ENCODE measurements at regions not wholly inside any gene's neighbourhood (a gene's known extent, or its start where the extent isn't known, plus 50 kb on each side); places are given as distances from the start of the nearest gene placed in this dataset.
"Not testable (repeated sequence)": the region's sequence is repeated elsewhere in the genome, so short reads cannot be mapped to it uniquely, and the experiment has no call there.

- no peak for DNase-seq (ENCODE audit: low read depth)
Measured at GRCh38 chr12:129959889-129960288, 56.1 kb upstream of the TMEM132D start.

GRCh38 chr12:129961091-129961490, 57.3 kb upstream of the TMEM132D start:
- no peak for DNase-seq (ENCODE audit: low read depth)

GRCh38 chr12:129961856-129962255, 58.0 kb upstream of the TMEM132D start:
- no peak for DNase-seq (ENCODE audit: low read depth)

GRCh38 chr12:129964300-129964699, 60.5 kb upstream of the TMEM132D start:
- DNase-seq (ENCODE audit: low read depth) = no peak

- DNase-seq (ENCODE audit: low read depth) = no peak
Measured at GRCh38 chr12:129964826-129965457, 61.1 kb upstream of the TMEM132D start.

- DNase-seq (ENCODE audit: low read depth) = no peak
Measured at GRCh38 chr12:129966146-129966995, 62.5 kb upstream of the TMEM132D start.

GRCh38 chr12:129971721-129972120, 67.9 kb upstream of the TMEM132D start:
- DNase-seq (ENCODE audit: low read depth) = no peak

GRCh38 chr12:129973236-129973961, 69.6 kb upstream of the TMEM132D start:
- DNase-seq (ENCODE audit: low read depth) = no peak

- DNase-seq (ENCODE audit: low read depth) = no peak
Measured at GRCh38 chr12:129984106-129984505, 80.3 kb upstream of the TMEM132D start.

GRCh38 chr12:129987841-129988240, 84.0 kb upstream of the TMEM132D start:
- DNase-seq (ENCODE audit: low read depth) = no peak

GRCh38 chr12:129994634-129995033, 90.8 kb upstream of the TMEM132D start:
- no peak for DNase-seq (ENCODE audit: low read depth)

GRCh38 chr12:129997239-129997638, 93.4 kb upstream of the TMEM132D start:
- DNase-seq (ENCODE audit: low read depth) = no peak

GRCh38 chr12:130004310-130004877, 100.6 kb upstream of the TMEM132D start:
- not testable (repeated sequence) for DNase-seq (ENCODE audit: low read depth)

GRCh38 chr12:130007771-130008170, 103.9 kb upstream of the TMEM132D start:
- no peak for DNase-seq (ENCODE audit: low read depth)

- DNase-seq (ENCODE audit: low read depth) = no peak
Measured at GRCh38 chr12:130008241-130008640, 104.4 kb upstream of the TMEM132D start.

GRCh38 chr12:130009961-130010360, 106.1 kb upstream of the TMEM132D start:
- DNase-seq (ENCODE audit: low read depth) = no peak

- no peak for DNase-seq (ENCODE audit: low read depth)
Measured at GRCh38 chr12:130011611-130012385, 108.0 kb upstream of the TMEM132D start.

- no peak for DNase-seq (ENCODE audit: low read depth)
Measured at GRCh38 chr12:130013771-130014484, 110.1 kb upstream of the TMEM132D start.

GRCh38 chr12:130014485-130014807, 110.6 kb upstream of the TMEM132D start:
- no peak for DNase-seq (ENCODE audit: low read depth)

GRCh38 chr12:130016194-130016593, 112.4 kb upstream of the TMEM132D start:
- no peak for DNase-seq (ENCODE audit: low read depth)

- DNase-seq (ENCODE audit: low read depth) = no peak
Measured at GRCh38 chr12:130016986-130017385, 113.2 kb upstream of the TMEM132D start.
